Psoas muscle (tissue), 7 donors: ENCODE measurements at regions not wholly inside any gene's neighbourhood (a gene's known extent, or its start where the extent isn't known, plus 50 kb on each side); places are given as distances from the start of the nearest gene placed in this dataset.

Source experiments
- ATAC-seq, 4 donors: fragments of 200-7000 bp; cut with Tn5 transposase; one replicate each; pipeline ENCODE4 v1.9.1; 2020; ENCODE audit warnings: moderate library complexity in 3 of 4, mild to moderate bottlenecking in 2 of 4
- DNase-seq, 2 donors: peaks; one replicate each; pipeline ENCODE4 v3.0.0-alpha.2; 2020
- H3K27ac ChIP-seq: fragments of 200-600 bp; one replicate; pipeline ENCODE4 v1.8.0; 2022
- H3K27me3 ChIP-seq, 3 donors: fragments of 200-600 bp in 1 of 3; one replicate each; pipeline versions ENCODE4 v1.6.1 to v1.8.0; 2013 to 2022; ENCODE audit warnings: low read length in 2 of 3, mild to moderate bottlenecking in 2 of 3, moderate library complexity in 1 of 3; ENCODE audit not compliant: insufficient read depth in 3 of 3
- H3K36me3 ChIP-seq, 2 donors: fragments of 200-600 bp in 1 of 2; one replicate each; pipeline versions ENCODE4 v1.6.1 to v1.8.0; 2013 to 2022; ENCODE audit warnings: low read depth in 1 of 2, mild to moderate bottlenecking in 1 of 2, moderate library complexity in 1 of 2; ENCODE audit not compliant: insufficient read depth in 1 of 2
- H3K4me1 ChIP-seq: fragments of 200-600 bp; one replicate; pipeline ENCODE4 v1.8.0; 2022
- H3K4me3 ChIP-seq: fragments of 200-600 bp; one replicate; pipeline ENCODE4 v1.8.0; 2022; ENCODE audit warnings: mild to moderate bottlenecking
- H3K9me3 ChIP-seq: fragments of 200-600 bp; one replicate; pipeline ENCODE4 v1.8.0; 2022
- WGBS, 3 donors: extraction: QIAGEN DNeasy Blood & Tissue Kit; methylation state at CpG; one replicate each; pipeline versions ENCODE4 v1.1.6 to v1.1.7; 2013; 5-methylcytosine and 5-hydroxymethylcytosine counted together
- intact Hi-C, 2 donors: fragments of 100-400 bp; cut with DNase I; formaldehyde crosslinking; loops; one replicate each; pipeline versions ENCODE4 v1.11.0 to v1.14.2; 2022
- TF ChIP-seq, protein P1 (sequence below): fragments of 200-600 bp; IDR thresholded peaks from one replicate; pipeline ENCODE4 v1.8.0; 2022; ENCODE audit warnings: antibody characterized with exemption
- donor health status: healthy with polysubstance abuse.
- donor health status: DM: no; HTN: no; CAD: no; lungs with moderate emphysema.
- donor health status: Bipolar disorder and iron deficiency.
- donor health status: healthy.
- donor health status: DM: yes; HTN: yes; CAD: no.
- donor health status: DM: no; HTN: no; CAD: no.
- donor health status: DM: yes; HTN: yes; CAD: no.

DNA sequence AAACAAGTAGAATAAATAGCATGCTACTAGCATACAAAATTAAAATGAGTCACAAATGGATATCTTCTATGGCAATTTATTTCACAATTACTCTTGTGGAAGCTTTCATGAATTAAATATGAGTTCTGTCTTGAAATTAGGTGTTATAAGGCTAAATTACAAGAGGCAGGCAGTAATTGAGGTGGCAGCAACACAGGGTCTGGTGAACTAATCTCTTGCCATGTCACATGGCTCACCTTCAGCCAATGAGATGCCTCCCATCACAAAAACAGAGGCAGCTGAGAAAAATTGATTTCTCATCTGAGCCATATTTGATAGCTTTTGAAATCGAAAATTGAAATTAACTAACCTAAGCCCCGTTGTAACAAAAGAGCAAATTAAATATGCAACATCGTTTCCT, 268.8 kb downstream of the NR2F2 start:
- Histone ChIP-seq H3K27me3 (no peaks in the 10 kb centered on the region), H3K4me1 (no peaks in the 10 kb centered on the region), H3K27ac (no peak overlapping the region), H3K36me3 (no peaks in the 10 kb centered on the region), H3K9me3 (no peaks in the 10 kb centered on the region), H3K4me3 (no peak overlapping the region)
- WGBS, 3 donors, result 80 to 84% (median 84%) methylated on average over 3 of the region's 3 CpGs
- DNase-seq, result no peak
- intact Hi-C loops, result no loop called here
- TF ChIP-seq, protein P1, sequence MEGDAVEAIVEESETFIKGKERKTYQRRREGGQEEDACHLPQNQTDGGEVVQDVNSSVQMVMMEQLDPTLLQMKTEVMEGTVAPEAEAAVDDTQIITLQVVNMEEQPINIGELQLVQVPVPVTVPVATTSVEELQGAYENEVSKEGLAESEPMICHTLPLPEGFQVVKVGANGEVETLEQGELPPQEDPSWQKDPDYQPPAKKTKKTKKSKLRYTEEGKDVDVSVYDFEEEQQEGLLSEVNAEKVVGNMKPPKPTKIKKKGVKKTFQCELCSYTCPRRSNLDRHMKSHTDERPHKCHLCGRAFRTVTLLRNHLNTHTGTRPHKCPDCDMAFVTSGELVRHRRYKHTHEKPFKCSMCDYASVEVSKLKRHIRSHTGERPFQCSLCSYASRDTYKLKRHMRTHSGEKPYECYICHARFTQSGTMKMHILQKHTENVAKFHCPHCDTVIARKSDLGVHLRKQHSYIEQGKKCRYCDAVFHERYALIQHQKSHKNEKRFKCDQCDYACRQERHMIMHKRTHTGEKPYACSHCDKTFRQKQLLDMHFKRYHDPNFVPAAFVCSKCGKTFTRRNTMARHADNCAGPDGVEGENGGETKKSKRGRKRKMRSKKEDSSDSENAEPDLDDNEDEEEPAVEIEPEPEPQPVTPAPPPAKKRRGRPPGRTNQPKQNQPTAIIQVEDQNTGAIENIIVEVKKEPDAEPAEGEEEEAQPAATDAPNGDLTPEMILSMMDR, result no peak
- no peak for ATAC-seq

DNA sequence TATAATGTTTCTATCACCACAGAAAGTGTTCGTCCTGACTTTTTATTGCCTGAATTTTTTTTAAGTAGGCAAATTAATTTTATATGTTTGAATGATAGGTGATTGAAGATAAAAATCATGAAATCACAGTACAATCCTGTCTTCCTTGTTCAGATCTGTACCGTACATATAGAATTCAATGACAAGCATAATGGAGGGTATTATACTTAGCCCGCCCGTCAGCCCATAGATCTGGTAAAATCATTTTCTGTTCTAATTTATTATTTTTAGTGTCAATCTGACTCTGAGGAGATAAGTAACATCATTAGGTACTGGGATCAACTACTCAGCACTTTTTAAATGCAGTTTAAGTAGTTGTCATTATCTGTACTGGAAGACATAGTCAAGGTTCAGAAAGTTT, 269.9 kb downstream of the NR2F2 start:
- DNase-seq, result no peak
- Histone ChIP-seq H3K4me1 (no peaks in the 10 kb centered on the region), H3K27me3 (peaks cover 0 to 4% (median 0%) of the 10 kb centered on the region in 3 donors), H3K27ac (no peak overlapping the region), H3K9me3 (no peaks in the 10 kb centered on the region), H3K4me3 (no peak overlapping the region), H3K36me3 (no peaks in the 10 kb centered on the region)
- intact Hi-C loops, result no loop called here
- TF ChIP-seq, protein P1, result no peak
- 82 to 88% (median 84%) methylated on average over 4 of the region's 4 CpGs for WGBS, 3 donors
- ATAC-seq, result no peak

DNA sequence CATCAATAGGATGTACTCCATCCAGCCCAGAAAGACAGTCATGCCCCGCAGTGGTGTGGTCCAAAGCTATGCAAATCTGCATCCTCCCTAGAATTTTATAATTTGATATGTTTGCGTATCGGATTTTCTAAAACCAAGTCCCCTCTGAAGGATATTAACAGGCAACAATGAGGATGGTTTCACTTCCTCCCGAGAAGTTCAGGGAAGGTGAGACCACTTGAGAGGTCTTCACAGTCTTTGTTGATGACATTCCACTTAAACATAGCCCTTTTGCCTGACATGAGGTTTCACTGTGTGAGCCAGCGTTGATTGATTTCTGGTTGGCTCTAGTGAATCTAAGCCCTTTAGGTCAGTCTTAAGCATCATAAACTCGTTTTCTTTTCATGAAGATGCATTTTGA, 276.1 kb downstream of the NR2F2 start:
- Histone ChIP-seq H3K4me1 (no peaks in the 10 kb centered on the region), H3K27me3 (peaks cover 0 to 7% (median 0%) of the 10 kb centered on the region in 3 donors), H3K9me3 (no peaks in the 10 kb centered on the region), H3K27ac (no peak overlapping the region), H3K36me3 (no peaks in the 10 kb centered on the region), H3K4me3 (no peak overlapping the region)
- WGBS, 3 donors, result 83 to 86% (median 83%) methylated on average over 6 of the region's 6 CpGs
- no peak for DNase-seq
- ATAC-seq, result no peak
- intact Hi-C loops, result no loop called here
- TF ChIP-seq, protein P1, result no peak

DNA sequence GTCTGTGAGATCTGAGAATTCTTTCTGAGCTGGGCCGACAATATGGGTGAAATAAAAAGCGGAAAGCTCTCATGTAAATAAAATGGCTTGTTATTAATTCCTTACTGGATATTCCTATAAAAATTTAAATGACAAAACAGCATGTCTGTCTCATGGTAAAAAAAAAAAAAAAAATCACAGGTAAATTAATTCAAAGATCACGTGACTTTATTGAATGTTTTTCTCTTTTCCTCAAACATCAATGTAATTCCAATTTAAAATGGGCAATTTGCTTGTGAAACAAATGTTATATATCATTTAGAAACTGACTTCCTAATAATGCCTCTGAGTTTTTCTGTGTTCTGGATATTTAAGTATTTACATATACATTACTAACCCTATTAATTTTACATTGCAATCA, 280.3 kb downstream of the NR2F2 start:
- TF ChIP-seq, protein P1, result no peak
- Histone ChIP-seq H3K36me3 (no peaks in the 10 kb centered on the region), H3K4me3 (no peak overlapping the region), H3K4me1 (no peaks in the 10 kb centered on the region), H3K27ac (no peak overlapping the region), H3K27me3 (no peaks in the 10 kb centered on the region), H3K9me3 (peaks cover 10% of the 10 kb centered on the region)
- ATAC-seq, result no peak
- WGBS, 3 donors, result 83 to 85% (median 84%) methylated on average over 3 of the region's 3 CpGs
- DNase-seq, result no peak
- intact Hi-C loops, result no loop called here

DNA sequence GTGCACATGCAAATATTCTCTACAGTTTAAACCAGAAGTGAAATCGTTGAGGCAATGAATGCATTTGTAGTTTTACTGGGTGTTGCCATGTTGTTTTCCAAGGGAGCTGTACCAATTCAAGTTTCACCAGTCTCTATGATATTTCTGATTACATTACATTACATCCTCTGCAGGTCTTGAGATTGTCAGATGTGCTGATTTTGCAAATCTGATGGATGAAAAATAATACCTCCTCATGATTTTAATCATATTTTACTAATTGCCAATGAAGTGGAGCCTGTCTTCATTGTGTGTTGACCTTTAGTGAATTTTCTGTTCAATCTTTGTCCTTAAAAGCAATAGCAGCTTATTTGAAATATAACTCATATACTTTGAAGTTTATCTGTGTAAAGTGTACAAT, 282.4 kb downstream of the NR2F2 start:
- intact Hi-C loops, result no loop called here
- no peak overlapping the region for H3K27ac ChIP-seq
- H3K27me3 ChIP-seq, result no peaks in the 10 kb centered on the region
- DNase-seq, result no peak
- 74 to 77% (median 76%) methylated on average over 1 of the region's 1 CpG for WGBS, 3 donors
- H3K36me3 ChIP-seq, result no peaks in the 10 kb centered on the region
- no peak overlapping the region for H3K4me3 ChIP-seq
- ATAC-seq, result no peak
- H3K9me3 ChIP-seq, result peaks cover 10% of the 10 kb centered on the region
- TF ChIP-seq, protein P1, result no peak
- no peaks in the 10 kb centered on the region for H3K4me1 ChIP-seq
